ENCODE measurements at regions not wholly inside any gene's neighbourhood (a gene's known extent, or its start where the extent isn't known, plus 50 kb on each side); places are given as distances from the start of the nearest gene placed in this dataset.
A peak's percentile ranks its signal among the peaks of the same experiment; 100 is the strongest.

DNA sequence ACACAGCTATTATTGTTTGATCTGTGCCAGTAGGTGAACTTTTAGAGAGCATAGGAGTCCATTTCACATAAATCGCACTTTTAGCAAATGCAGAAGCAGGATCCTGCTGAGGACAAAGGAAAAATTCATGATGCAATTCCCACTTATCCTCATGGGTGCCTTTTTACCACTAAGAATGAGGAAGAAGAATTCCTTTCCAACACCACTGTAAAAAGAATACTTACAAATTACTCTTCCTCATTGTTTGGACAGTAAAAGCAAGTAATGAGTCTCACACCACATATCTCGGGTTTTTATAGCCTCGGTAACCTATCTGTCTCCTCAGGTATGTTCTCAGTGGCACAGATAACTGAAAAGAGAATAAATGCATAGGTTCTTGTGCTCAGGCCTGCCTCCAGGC is 238.5 kb downstream of the MTX2 start:
- no peaks in the 10 kb centered on the region for H3K4me1 ChIP-seq (ENCODE audit: insufficient read depth, low read length)
- H3K9me3 ChIP-seq (ENCODE audit: low read length) = no peaks in the 10 kb centered on the region
- H3K4me3 ChIP-seq (ENCODE audit: low read length) = no peak overlapping the region
- no peaks in the 10 kb centered on the region for H3K27me3 ChIP-seq (ENCODE audit: insufficient read depth, low read length)
- H3K36me3 ChIP-seq (ENCODE audit: insufficient read depth, low read length) = no peaks in the 10 kb centered on the region
- no peak overlapping the region for H2AFZ ChIP-seq (ENCODE audit: low read depth, low read length)

DNA sequence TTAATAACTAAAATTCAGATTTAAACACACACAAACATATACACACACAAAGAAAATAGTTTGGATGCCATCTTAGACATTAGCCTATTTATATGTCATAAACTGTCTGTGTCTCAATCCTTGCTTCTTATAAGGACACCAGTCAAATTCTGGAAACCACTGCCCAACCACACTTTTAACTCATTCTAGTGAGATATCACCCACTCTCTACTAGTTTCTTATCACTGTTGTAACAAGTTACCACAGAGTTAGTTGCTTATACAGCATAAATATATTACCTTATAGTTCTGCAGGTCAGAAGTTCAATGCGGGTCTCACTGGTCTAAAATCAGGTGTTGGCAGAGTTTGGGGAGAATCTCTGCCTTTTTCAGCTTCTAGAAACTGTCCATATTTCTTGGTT is 239.1 kb downstream of the MTX2 start:
- Histone ChIP-seq H3K27me3 (ENCODE audit: insufficient read depth, low read length) (no peaks in the 10 kb centered on the region), H3K4me3 (ENCODE audit: low read length) (no peak overlapping the region), H2AFZ (ENCODE audit: low read depth, low read length) (no peak overlapping the region)

DNA sequence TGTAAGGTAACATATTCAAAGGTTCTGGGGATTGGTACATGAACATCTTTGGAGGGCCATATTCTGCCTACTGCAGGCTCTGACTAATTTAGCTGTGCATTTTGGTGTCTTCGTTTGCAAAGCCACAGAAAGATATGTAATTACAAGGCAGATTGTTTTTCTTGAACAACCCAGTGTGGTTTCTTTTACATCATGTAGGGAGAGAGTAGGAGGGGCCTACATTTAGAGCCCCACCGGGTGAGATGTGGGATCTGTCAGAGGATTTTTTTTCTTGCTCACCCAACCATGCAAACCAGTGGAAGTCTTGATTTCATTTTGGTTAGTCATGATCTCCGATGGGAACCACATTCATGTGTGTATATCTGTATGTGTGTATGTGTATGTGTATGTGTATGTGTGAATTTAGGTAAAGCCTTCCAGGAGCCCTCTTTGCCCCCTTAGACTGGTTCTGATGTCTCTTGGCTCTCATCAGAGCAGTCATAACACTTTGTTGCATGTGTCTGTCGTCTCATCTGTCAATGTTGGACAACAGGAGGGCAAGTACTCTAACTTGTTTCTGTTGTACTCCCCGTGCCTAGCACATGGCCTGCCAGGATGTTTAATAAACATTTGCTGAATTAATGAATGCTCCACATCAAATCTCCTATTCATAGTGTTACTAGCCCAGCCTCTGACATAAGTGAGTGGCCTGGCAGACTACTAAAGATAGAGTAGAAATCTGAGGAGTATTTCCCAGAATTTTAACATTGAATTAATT is 239.9 kb downstream of the MTX2 start:
- H3K36me3 ChIP-seq (ENCODE audit: insufficient read depth, low read length) = no peaks in the 10 kb centered on the region
- H3K4me3 ChIP-seq (ENCODE audit: low read length) = no peak overlapping the region
- H3K9me3 ChIP-seq (ENCODE audit: low read length) = no peaks in the 10 kb centered on the region
- no peaks in the 10 kb centered on the region for H3K4me1 ChIP-seq (ENCODE audit: insufficient read depth, low read length)
- no peaks in the 10 kb centered on the region for H3K27me3 ChIP-seq (ENCODE audit: insufficient read depth, low read length)
- H2AFZ ChIP-seq (ENCODE audit: low read depth, low read length) = no peak overlapping the region

More for the DNA sequence above, 239.1 kb downstream of the MTX2 start:
- no peaks in the 10 kb centered on the region for H3K36me3 ChIP-seq (ENCODE audit: insufficient read depth, low read length)
- H3K4me1 ChIP-seq (ENCODE audit: insufficient read depth, low read length) = no peaks in the 10 kb centered on the region
- H3K9me3 ChIP-seq (ENCODE audit: low read length) = no peaks in the 10 kb centered on the region

DNA sequence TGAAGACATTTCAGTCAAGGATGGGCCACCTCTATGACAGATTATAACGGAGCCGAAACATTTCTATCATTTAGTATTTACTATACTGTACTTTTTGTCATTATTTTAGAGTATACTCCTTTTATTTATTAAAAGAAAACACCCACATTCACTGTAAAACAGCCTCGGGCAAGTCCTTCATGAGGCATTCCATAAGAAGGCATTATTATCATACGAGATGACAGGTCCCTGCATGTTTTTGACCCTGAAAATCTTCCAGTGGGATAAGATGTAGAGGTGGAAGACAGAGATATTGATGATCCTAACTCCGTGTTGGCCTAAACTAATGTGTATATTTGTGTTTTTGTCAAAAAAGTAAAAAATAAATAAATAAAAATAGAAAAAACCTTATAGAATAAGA is 245.0 kb downstream of the MTX2 start:
- no peak overlapping the region for H2AFZ ChIP-seq (ENCODE audit: low read depth, low read length)
- H3K36me3 ChIP-seq (ENCODE audit: insufficient read depth, low read length) = no peaks in the 10 kb centered on the region
- H3K27me3 ChIP-seq (ENCODE audit: insufficient read depth, low read length) = no peaks in the 10 kb centered on the region
- H3K4me3 ChIP-seq (ENCODE audit: low read length) = no peak overlapping the region
- no peaks in the 10 kb centered on the region for H3K4me1 ChIP-seq (ENCODE audit: insufficient read depth, low read length)
- no peaks in the 10 kb centered on the region for H3K9me3 ChIP-seq (ENCODE audit: low read length)

DNA sequence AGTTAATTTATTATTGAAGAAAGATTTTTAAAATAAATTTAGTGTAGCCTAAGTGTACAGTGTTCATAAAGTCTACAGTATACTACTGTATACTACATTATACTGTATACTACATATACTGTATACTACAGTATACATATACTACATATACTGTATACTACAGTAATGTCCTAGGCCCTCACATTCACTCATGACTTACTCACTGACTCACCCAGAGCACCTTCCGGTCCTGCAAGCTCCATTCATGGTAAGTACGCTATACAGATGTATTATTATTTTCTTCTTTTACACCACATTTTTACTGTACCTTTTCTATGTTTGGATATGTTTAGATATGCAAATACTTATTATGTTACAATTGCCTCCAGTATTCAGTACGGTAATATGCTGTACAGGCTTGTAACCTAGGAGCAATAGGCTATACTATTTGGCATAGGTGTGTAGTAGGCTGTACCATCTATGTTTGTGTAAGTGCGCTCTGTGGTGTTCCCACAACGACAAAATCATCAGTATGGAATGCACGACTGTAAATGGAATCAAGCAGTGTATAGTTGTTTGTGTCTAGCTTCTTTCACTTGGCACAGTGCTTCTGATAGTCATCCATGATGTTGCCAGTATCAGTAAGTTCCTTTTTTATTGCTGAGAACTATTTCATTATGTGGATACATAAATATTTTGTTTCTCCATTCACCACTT is 245.7 kb downstream of the MTX2 start:
- Histone ChIP-seq H3K9me3 (ENCODE audit: low read length) (no peaks in the 10 kb centered on the region), H3K27me3 (ENCODE audit: insufficient read depth, low read length) (no peaks in the 10 kb centered on the region), H3K4me1 (ENCODE audit: insufficient read depth, low read length) (no peaks in the 10 kb centered on the region), H2AFZ (ENCODE audit: low read depth, low read length) (no peak overlapping the region), H3K4me3 (ENCODE audit: low read length) (no peak overlapping the region), H3K36me3 (ENCODE audit: insufficient read depth, low read length) (no peaks in the 10 kb centered on the region)

DNA sequence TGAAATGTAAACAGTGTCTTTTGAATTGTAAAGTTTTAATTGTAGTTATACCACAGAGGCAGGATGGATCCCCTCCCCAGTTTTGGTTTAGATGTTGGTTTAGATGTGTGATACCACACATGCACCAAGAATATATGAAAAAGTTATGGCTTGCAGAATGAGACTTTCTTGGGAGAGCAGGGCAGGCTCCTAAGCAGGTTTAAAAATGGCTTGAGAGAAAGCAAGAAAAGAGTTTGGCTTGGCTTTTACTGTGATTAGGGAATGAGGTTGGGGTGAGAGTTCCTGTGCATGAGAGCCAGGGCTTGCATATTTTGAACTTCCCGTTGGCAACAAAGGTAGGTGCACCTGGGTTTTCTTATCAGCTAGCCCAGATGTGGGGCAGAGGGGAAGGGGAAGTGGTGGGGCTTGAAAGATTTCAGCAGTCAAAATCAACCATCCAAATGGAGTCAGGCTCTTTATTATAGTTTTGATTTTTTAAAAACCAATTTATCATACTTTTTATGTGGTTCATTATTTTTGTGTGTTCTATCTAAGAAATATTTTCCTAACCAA is 246.9 kb downstream of the MTX2 start:
- no peaks in the 10 kb centered on the region for H3K27me3 ChIP-seq (ENCODE audit: insufficient read depth, low read length)
- no peak overlapping the region for H2AFZ ChIP-seq (ENCODE audit: low read depth, low read length)
- H3K36me3 ChIP-seq (ENCODE audit: insufficient read depth, low read length) = no peaks in the 10 kb centered on the region
- H3K4me3 ChIP-seq (ENCODE audit: low read length) = no peak overlapping the region
- no peaks in the 10 kb centered on the region for H3K4me1 ChIP-seq (ENCODE audit: insufficient read depth, low read length)
- no peaks in the 10 kb centered on the region for H3K9me3 ChIP-seq (ENCODE audit: low read length)

DNA sequence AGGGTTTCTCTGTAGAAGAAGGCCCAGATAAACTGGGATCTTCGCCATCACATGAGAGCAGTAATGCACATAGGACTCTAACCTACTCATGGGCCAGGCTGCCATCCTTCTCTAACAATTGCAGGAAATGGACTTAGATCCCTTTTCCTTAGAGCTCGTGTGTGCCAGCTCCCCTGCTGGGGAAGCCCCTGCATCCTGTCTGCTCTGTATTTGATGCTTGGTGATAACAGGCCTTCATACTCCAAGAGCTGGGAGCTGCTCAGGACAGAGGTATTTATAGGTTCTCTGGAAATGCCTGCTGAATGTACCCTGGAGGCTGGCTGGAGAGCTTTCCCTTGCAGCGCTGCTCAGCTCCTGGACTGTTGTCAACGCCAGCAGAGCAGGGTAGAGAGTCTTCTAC is 249.6 kb downstream of the MTX2 start:
- Histone ChIP-seq H3K36me3 (ENCODE audit: insufficient read depth, low read length) (no peaks in the 10 kb centered on the region), H2AFZ (ENCODE audit: low read depth, low read length) (no peak overlapping the region), H3K27me3 (ENCODE audit: insufficient read depth, low read length) (no peaks in the 10 kb centered on the region), H3K4me1 (ENCODE audit: insufficient read depth, low read length) (peaks cover 5% of the 10 kb centered on the region), H3K9me3 (ENCODE audit: low read length) (no peaks in the 10 kb centered on the region), H3K4me3 (ENCODE audit: low read length) (no peak overlapping the region)

DNA sequence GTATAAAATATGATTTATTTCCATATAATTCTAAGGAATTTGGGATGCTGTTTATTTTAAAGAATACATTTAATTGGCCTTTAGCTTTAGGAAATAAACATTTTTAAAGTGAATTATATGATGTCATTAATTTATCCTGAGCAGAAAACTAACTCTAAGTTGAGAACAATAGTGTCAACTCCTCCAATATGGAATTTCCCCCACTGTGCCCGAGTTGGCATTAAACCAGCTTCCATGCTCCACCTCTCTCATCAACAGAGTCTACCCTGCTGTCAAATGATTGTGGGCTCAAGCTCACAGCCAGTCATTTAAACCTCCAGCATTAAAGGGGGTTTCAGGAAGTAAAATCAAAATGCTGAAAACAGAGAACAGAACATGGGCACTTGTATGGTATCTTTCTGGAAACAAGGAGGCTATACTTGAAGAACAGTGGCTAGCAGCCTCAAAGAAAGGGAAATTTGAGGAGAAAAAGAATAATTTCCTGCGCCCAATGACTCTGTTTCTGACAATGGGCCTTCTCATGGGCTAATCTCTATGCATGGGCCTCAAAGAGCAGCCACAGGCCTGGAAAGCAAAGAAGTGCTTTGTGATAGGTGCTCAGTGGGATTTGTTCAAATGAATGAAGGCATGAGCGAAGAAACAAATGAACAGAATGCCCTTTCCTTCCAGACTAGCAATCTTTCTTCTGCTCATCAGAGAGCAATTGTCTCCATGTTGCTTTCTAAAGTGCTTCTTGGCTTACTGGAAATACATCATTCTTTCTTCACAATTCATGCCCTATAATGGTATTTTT is 252.8 kb downstream of the MTX2 start:
- H3K4me3 ChIP-seq (ENCODE audit: low read length) = no peak overlapping the region
- no peaks in the 10 kb centered on the region for H3K9me3 ChIP-seq (ENCODE audit: low read length)
- no peak overlapping the region for H2AFZ ChIP-seq (ENCODE audit: low read depth, low read length)
- no peaks in the 10 kb centered on the region for H3K27me3 ChIP-seq (ENCODE audit: insufficient read depth, low read length)
- H3K36me3 ChIP-seq (ENCODE audit: insufficient read depth, low read length) = no peaks in the 10 kb centered on the region
- peaks cover 5% of the 10 kb centered on the region for H3K4me1 ChIP-seq (ENCODE audit: insufficient read depth, low read length)

DNA sequence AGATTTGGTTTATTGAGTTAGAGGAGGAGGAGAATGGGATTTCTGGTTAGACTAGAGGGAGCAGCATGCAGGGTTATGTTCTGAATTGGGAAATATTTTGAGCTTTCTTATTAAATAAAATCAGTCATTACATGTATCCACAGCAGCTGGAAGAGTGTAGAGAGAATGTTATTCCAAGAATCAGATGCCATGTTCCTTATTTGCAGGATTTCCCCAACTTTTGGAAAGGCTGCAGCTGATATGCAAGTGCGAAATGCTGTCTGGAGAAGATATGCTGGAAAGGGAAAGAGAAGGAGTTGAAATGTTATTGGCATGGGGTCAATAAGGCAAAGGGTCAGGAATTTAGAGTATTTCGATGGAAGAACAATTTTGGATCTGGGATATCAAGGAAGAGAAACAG is 255.8 kb downstream of the MTX2 start:
- H2AFZ ChIP-seq (ENCODE audit: low read depth, low read length) = no peak overlapping the region
- H3K4me3 ChIP-seq (ENCODE audit: low read length) = no peak overlapping the region
- H3K4me1 ChIP-seq (ENCODE audit: insufficient read depth, low read length) = peaks cover 5% of the 10 kb centered on the region
- H3K9me3 ChIP-seq (ENCODE audit: low read length) = no peaks in the 10 kb centered on the region
- H3K27me3 ChIP-seq (ENCODE audit: insufficient read depth, low read length) = no peaks in the 10 kb centered on the region
- H3K36me3 ChIP-seq (ENCODE audit: insufficient read depth, low read length) = no peaks in the 10 kb centered on the region

DNA sequence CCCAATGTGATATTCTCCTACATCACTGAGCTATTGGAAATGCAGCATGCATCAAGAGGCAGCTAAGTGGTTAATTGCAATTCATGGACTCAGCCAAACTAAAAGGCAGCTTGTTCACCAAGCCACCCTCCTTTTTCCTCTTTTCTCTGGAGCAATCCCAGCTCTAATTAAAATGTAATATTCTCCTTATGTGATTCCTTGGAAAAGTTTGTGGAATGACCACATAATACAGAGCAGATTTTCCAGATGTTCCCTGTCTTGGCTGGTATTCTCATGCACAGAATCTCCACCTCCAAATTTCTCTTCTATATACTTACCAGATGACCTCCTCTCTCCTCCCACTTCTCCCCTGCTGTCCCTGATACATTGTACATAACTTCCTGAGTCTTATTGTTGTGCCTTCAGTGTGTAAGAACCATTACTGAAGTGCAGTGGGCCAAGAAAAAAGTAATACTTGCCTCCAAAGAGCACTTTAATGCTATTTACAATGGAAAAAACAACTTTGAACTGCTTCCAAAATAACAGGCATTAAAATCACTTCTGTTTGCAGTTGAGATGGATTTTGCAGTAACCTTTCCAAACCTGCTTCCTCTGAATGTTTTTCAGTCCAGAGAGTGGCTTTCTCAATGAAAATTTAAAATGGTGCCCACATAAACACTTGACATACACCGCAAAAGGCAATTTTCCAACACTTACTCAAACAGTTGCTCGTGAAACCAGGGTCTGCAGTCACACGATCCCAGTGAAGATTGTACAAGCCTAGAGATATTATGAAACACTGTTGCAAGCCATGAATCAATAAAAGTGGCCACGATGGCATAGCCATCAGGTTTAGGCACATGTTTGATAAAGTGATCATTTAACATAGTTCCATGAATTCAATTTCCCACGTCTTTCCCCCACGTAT is 258.0 kb downstream of the MTX2 start:
- H3K27me3 ChIP-seq (ENCODE audit: insufficient read depth, low read length) = no peaks in the 10 kb centered on the region
- peak overlapping the region; percentile 26 for H2AFZ ChIP-seq (ENCODE audit: low read depth, low read length)
- peaks cover 3% of the 10 kb centered on the region for H3K4me1 ChIP-seq (ENCODE audit: insufficient read depth, low read length)
- H3K36me3 ChIP-seq (ENCODE audit: insufficient read depth, low read length) = no peaks in the 10 kb centered on the region
- H3K9me3 ChIP-seq (ENCODE audit: low read length) = no peaks in the 10 kb centered on the region
- H3K4me3 ChIP-seq (ENCODE audit: low read length) = no peak overlapping the region

DNA sequence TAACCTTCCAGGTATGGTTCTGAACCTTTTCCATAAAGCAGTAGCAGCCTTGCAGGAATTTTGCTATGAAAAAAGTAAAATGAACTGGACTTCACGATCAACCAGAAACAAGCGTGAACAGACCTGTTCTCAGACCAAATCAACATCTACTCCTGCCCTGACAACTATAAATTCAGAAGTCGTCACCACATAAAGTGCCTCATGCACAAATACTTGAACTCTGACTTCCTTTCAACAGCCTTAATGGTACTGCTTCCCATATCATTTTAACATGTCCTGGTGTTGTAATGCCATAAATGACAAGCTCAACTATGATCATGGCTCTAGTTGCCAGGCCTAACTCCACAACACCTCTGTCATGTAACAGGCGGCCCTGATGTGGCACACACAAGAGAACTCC is 262.4 kb downstream of the MTX2 start:
- H3K4me1 ChIP-seq (ENCODE audit: insufficient read depth, low read length) = no peaks in the 10 kb centered on the region
- no peaks in the 10 kb centered on the region for H3K27me3 ChIP-seq (ENCODE audit: insufficient read depth, low read length)
- H3K9me3 ChIP-seq (ENCODE audit: low read length) = no peaks in the 10 kb centered on the region
- H2AFZ ChIP-seq (ENCODE audit: low read depth, low read length) = no peak overlapping the region
- no peak overlapping the region for H3K4me3 ChIP-seq (ENCODE audit: low read length)
- no peaks in the 10 kb centered on the region for H3K36me3 ChIP-seq (ENCODE audit: insufficient read depth, low read length)

DNA sequence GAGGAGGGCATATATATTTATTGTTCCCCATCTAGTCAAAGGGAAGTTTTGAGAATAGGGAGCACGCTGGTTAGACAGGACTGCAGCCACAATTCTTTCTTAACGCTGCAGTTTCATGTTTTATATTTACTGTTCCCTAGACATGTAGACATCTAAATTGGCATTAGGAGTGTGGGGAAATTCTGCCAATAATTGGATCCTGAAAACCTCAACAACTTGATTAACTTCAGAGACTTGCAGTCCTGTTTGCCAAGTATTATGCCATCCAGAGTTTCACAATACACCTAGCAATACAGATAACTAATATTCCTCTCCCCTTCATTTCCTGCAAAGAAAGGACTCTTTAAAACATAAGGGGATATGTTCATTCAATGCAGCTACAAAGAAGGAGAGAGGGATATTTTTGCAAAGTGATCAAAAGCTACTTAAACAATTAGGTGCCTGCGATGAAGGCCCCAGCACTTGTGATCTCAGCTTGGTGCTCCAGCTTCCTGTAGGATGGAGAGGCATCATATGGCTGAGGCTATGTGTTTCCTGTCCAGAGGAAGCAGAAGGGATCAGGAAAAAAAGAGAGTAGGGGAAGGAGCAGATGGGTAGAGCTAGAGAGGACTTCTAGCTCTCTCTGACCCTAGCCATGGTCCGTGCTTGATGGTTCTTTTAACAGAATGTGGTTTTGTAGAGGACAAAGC is 264.4 kb downstream of the MTX2 start:
- Histone ChIP-seq H3K4me1 (ENCODE audit: insufficient read depth, low read length) (no peaks in the 10 kb centered on the region), H3K36me3 (ENCODE audit: insufficient read depth, low read length) (no peaks in the 10 kb centered on the region), H3K4me3 (ENCODE audit: low read length) (no peak overlapping the region), H3K9me3 (ENCODE audit: low read length) (no peaks in the 10 kb centered on the region), H3K27me3 (ENCODE audit: insufficient read depth, low read length) (no peaks in the 10 kb centered on the region), H2AFZ (ENCODE audit: low read depth, low read length) (no peak overlapping the region)
